ENCODE measurements at regions not wholly inside any gene's neighbourhood (a gene's known extent, or its start where the extent isn't known, plus 50 kb on each side); places are given as distances from the start of the nearest gene placed in this dataset.

DNA sequence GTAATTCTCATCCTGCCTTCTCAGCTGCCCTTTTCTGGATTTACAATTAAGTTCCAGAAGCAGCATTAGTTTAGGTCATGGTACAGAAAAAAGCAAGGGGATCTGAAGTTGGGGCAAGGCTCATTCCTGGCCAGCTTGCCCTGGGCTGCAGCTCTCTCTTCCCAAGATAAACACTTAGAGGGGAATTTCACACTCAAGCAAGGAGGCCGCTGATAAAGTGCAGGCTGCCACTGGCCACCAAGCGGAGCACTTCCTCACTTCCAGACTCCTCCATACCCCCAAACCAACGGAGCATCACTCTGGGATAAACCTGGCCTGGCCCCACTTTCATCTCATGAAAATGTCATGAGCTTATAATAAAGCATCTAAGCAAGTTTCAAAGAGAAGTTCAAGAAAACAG is 445.5 kb upstream of the MKI67 start:
- TF ChIP-seq EZH2 (IDR thresholded peaks at IDR 0.05; ENCODE audit: borderline replicate concordance, low read depth, low read length, severe bottlenecking) (no peak), CTCF (IDR thresholded peaks at IDR 0.05; ENCODE audit: borderline replicate concordance, extremely low read depth, low read length, poor library complexity, severe bottlenecking) (no peak)
